ENCODE measurements at regions not wholly inside any gene's neighbourhood (a gene's known extent, or its start where the extent isn't known, plus 50 kb on each side); places are given as distances from the start of the nearest gene placed in this dataset.

DNA sequence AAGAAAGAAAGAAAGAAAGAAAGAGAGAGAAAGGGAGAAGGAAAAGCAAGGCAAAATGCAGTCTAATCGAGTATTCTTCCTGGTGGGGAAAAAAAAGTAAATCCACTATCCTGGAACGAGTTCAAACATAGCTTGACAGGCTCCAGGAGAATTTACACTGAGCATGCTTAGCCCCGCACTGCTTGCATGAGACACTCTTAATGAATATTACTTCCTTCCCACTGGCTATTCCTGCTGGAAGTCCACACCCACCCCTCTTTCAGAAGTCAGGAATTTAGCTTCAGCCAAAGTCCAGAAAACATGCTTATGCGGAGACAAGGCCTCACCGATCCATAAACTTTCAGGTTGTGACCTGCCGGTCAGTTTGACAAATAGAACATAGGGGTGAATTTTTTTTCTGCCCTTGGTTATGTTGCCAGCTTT lies 251.8 kb upstream of the BLID start:
- Histone ChIP-seq H3K4me1 (ENCODE audit: control extremely low read depth in 1 of 4, control insufficient read depth in 4 of 4, insufficient read depth in 4 of 4, low read length in 3 of 4) (no peaks in the 10 kb centered on the region), H3K36me3 (ENCODE audit: control insufficient read depth in 4 of 4, insufficient read depth in 4 of 4, low read length in 3 of 4) (no peaks in the 10 kb centered on the region), H3K27me3 (replicated peaks in 2 of 5; ENCODE audit: control insufficient read depth in 4 of 5, insufficient read depth in 5 of 5, low read length in 4 of 5) (no peaks in the 10 kb centered on the region), H3K9me3 (ENCODE audit: control extremely low read depth in 1 of 5, control insufficient read depth in 4 of 5, insufficient read depth in 2 of 5, low read depth in 1 of 5, low read length in 4 of 5) (no peaks in the 10 kb centered on the region), H3K27ac (ENCODE audit: insufficient read depth in 1 of 2, low read depth in 1 of 2, low read length in 2 of 2, poor library complexity in 1 of 2, severe bottlenecking in 2 of 2) (no peak overlapping the region), H3K4me3 (ENCODE audit: control insufficient read depth in 1 of 7, extremely low read depth in 1 of 7, insufficient read depth in 4 of 7, low read depth in 2 of 7, low read length in 6 of 7) (no peak overlapping the region)
- POLR2A ChIA-PET, result no interaction called here
- WGBS (ENCODE audit: insufficient coverage), result 95% methylated on average over 6 of the region's 6 CpGs
- CTCF ChIA-PET, result interaction anchor here (1.1 kb wide), 1 partner anchor 164 kb away, joined by 3 read pairs; no protein-coding TSS in a partner anchor
- DNase-seq, result no peak

DNA sequence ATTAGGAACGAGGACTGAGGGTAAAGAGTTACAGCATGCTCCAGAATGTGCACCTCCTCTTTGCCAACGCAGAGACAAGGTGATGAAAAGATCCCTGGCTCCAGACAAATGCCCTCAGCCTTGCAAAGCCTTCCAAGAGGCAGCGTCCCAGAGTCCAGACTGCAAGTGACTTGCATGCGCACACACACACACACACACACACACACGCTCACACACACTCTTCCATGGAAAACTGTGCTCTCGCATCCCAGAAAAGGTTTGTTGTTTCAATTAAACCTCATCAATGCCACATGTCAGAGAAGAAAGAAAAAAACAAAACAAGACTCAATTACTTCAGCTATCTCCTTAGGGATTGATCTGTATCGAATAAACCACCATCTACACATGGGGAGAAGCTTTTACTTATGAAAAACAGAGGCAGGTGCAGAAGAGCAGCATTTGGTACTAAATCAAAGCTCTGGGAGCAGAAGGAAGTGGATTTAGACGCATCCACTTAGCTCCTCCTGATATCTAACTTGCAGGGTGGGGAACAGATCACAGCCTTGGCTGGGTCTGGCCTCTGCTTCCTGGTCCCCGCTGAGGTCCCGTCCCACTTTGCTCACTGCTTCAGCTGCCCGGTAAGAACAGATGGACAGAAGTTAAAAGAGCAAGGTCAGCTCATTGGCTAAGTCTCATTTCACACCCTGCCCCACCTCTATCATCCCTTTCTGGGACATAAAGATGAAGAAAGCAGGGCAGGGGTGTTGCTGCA lies 249.8 kb upstream of the BLID start:
- 84% methylated on average over 7 of the region's 11 CpGs for WGBS (ENCODE audit: insufficient coverage)

DNA sequence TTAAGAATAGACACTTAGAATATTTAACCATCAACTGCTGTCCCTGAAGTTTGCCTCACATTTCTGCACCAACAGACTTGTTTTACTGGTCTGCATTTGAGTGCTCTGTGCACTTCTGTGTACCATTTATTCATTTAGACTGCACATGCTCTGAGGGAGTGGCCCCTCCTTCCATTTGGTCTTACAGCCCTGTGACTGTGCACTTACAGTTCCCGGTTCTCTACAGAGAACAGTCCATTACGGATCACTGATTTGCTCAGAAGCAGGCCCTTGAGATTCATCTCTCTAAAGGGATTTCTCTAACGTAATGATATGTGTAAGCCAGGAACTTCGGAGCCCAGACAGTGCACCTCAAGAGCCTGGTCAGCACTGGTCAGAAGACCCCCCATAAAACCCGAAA lies 247.3 kb upstream of the BLID start:
- DNase-seq, result no peak
- Histone ChIP-seq H3K27me3 (replicated peaks in 2 of 5; ENCODE audit: control insufficient read depth in 4 of 5, insufficient read depth in 5 of 5, low read length in 4 of 5) (no peaks in the 10 kb centered on the region), H3K4me1 (ENCODE audit: control extremely low read depth in 1 of 4, control insufficient read depth in 4 of 4, insufficient read depth in 4 of 4, low read length in 3 of 4) (no peaks in the 10 kb centered on the region), H3K36me3 (ENCODE audit: control insufficient read depth in 4 of 4, insufficient read depth in 4 of 4, low read length in 3 of 4) (no peaks in the 10 kb centered on the region), H3K4me3 (ENCODE audit: control insufficient read depth in 1 of 7, extremely low read depth in 1 of 7, insufficient read depth in 4 of 7, low read depth in 2 of 7, low read length in 6 of 7) (no peak overlapping the region), H3K9me3 (ENCODE audit: control extremely low read depth in 1 of 5, control insufficient read depth in 4 of 5, insufficient read depth in 2 of 5, low read depth in 1 of 5, low read length in 4 of 5) (peaks cover 0 to 7% (median 0%) of the 10 kb centered on the region in 5 experiments), H3K27ac (ENCODE audit: insufficient read depth in 1 of 2, low read depth in 1 of 2, low read length in 2 of 2, poor library complexity in 1 of 2, severe bottlenecking in 2 of 2) (no peak overlapping the region)
- ChIA-PET CTCF (no interaction called here), POLR2A (no interaction called here)
- WGBS (ENCODE audit: insufficient coverage), result 94% methylated on average over 4 of the region's 5 CpGs

More for the DNA sequence above, 249.8 kb upstream of the BLID start:
- Histone ChIP-seq H3K4me1 (ENCODE audit: control extremely low read depth in 1 of 4, control insufficient read depth in 4 of 4, insufficient read depth in 4 of 4, low read length in 3 of 4) (no peaks in the 10 kb centered on the region), H3K9me3 (ENCODE audit: control extremely low read depth in 1 of 5, control insufficient read depth in 4 of 5, insufficient read depth in 2 of 5, low read depth in 1 of 5, low read length in 4 of 5) (peaks cover 0 to 4% (median 0%) of the 10 kb centered on the region in 5 experiments), H3K4me3 (ENCODE audit: control insufficient read depth in 1 of 7, extremely low read depth in 1 of 7, insufficient read depth in 4 of 7, low read depth in 2 of 7, low read length in 6 of 7) (no peak overlapping the region), H3K27me3 (replicated peaks in 2 of 5; ENCODE audit: control insufficient read depth in 4 of 5, insufficient read depth in 5 of 5, low read length in 4 of 5) (no peaks in the 10 kb centered on the region), H3K27ac (ENCODE audit: insufficient read depth in 1 of 2, low read depth in 1 of 2, low read length in 2 of 2, poor library complexity in 1 of 2, severe bottlenecking in 2 of 2) (no peak overlapping the region), H3K36me3 (ENCODE audit: control insufficient read depth in 4 of 4, insufficient read depth in 4 of 4, low read length in 3 of 4) (no peaks in the 10 kb centered on the region)
- ChIA-PET POLR2A (no interaction called here), CTCF (interaction anchor here (1.3 to 1.9 kb wide), 2 partner anchors 10 to 137 kb away, joined by 3 to 7 read pairs; no protein-coding TSS in a partner anchor)
- no peak for DNase-seq

DNA sequence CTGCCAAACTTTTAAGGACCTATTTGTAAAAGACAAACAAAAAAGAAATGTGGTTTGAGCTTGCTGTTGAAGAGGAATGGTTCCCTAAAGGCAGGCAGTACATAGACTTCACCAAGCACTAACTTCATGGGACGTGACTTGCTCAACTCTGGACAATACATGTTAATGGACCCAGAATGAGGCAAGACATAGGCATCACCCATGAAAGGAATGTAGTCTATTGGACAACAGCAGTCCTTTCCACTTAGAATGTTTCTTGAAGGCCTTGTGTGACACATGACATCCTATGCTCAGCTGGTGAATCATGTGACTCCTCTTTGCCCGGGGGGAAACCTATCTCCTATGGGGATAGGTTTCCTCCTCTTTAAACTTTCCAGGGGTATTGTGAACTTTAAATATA lies 246.4 kb upstream of the BLID start:
- H3K27ac ChIP-seq (ENCODE audit: insufficient read depth in 1 of 2, low read depth in 1 of 2, low read length in 2 of 2, poor library complexity in 1 of 2, severe bottlenecking in 2 of 2), result no peak overlapping the region
- H3K4me1 ChIP-seq (ENCODE audit: control extremely low read depth in 1 of 4, control insufficient read depth in 4 of 4, insufficient read depth in 4 of 4, low read length in 3 of 4), result no peaks in the 10 kb centered on the region
- H3K27me3 ChIP-seq (replicated peaks in 2 of 5; ENCODE audit: control insufficient read depth in 4 of 5, insufficient read depth in 5 of 5, low read length in 4 of 5), result no peaks in the 10 kb centered on the region
- DNase-seq, result no peak
- H3K4me3 ChIP-seq (ENCODE audit: control insufficient read depth in 1 of 7, extremely low read depth in 1 of 7, insufficient read depth in 4 of 7, low read depth in 2 of 7, low read length in 6 of 7), result no peak overlapping the region
- CTCF ChIA-PET, result no interaction called here
- WGBS (ENCODE audit: insufficient coverage), result 100% methylated on average over 1 of the region's 2 CpGs
- no peaks in the 10 kb centered on the region for H3K36me3 ChIP-seq (ENCODE audit: control insufficient read depth in 4 of 4, insufficient read depth in 4 of 4, low read length in 3 of 4)
- H3K9me3 ChIP-seq (ENCODE audit: control extremely low read depth in 1 of 5, control insufficient read depth in 4 of 5, insufficient read depth in 2 of 5, low read depth in 1 of 5, low read length in 4 of 5), result peaks cover 0 to 7% (median 0%) of the 10 kb centered on the region in 5 experiments
- POLR2A ChIA-PET, result interaction anchor here (0.6 kb wide), 1 partner anchor 282 kb away, joined by 3 read pairs; no protein-coding TSS in a partner anchor

DNA sequence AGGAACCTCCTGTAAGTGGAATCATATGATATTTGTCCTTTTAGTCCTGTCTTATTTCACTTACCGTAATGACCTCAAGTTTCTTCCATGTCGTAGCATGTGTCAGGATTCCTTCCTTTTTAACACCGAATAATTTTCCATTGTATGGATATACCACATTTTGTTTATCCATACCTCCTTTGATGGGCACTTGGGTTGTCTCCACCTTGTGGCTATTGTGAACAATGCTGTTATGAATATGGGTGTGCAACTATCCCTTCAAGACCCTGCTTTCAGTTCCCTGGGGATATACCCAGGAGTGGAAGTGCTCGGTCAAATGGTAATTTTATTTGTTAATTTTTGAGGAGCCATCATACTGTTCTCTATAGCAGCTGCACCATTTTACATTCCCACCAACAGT lies 244.9 kb upstream of the BLID start:
- CTCF ChIA-PET, result no interaction called here
- no peak overlapping the region for H3K4me3 ChIP-seq (ENCODE audit: control insufficient read depth in 1 of 7, extremely low read depth in 1 of 7, insufficient read depth in 4 of 7, low read depth in 2 of 7, low read length in 6 of 7)

DNA sequence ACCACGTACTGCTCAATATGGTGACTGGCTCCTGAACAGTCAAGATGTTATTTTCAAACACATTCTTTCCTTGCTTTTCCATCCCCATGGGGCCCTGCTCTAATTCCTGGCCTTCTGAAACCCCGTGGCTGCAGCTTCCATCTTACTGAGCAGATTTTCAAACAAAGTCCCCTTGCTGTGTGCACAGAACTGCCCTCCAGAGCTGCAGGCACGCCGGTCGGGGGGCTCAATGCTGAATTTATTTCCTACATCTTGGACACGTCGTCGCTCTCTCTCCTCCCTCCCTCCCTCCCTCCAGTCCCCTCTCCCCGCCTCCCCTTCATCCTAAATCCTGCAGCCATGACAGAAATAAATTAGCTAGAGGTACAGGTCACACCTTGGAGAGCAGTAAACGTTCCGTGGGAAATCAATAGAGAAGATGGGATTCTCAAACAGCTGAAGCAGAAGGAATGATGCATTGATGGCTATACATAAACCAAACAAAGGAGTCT lies 243.1 kb upstream of the BLID start:
- Histone ChIP-seq H3K4me3 (ENCODE audit: control insufficient read depth in 1 of 7, extremely low read depth in 1 of 7, insufficient read depth in 4 of 7, low read depth in 2 of 7, low read length in 6 of 7) (no peak overlapping the region), H3K27ac (ENCODE audit: insufficient read depth in 1 of 2, low read depth in 1 of 2, low read length in 2 of 2, poor library complexity in 1 of 2, severe bottlenecking in 2 of 2) (no peak overlapping the region), H3K4me1 (ENCODE audit: control extremely low read depth in 1 of 4, control insufficient read depth in 4 of 4, insufficient read depth in 4 of 4, low read length in 3 of 4) (peaks cover 0 to 3% (median 0%) of the 10 kb centered on the region in 4 experiments), H3K36me3 (ENCODE audit: control insufficient read depth in 4 of 4, insufficient read depth in 4 of 4, low read length in 3 of 4) (no peaks in the 10 kb centered on the region), H3K9me3 (ENCODE audit: control extremely low read depth in 1 of 5, control insufficient read depth in 4 of 5, insufficient read depth in 2 of 5, low read depth in 1 of 5, low read length in 4 of 5) (peaks cover 0 to 11% (median 0%) of the 10 kb centered on the region in 5 experiments), H3K27me3 (replicated peaks in 2 of 5; ENCODE audit: control insufficient read depth in 4 of 5, insufficient read depth in 5 of 5, low read length in 4 of 5) (no peaks in the 10 kb centered on the region)
- CTCF ChIA-PET, result no interaction called here
- 94% methylated on average over 7 of the region's 11 CpGs for WGBS (ENCODE audit: insufficient coverage)
- POLR2A ChIA-PET, result no interaction called here
- DNase-seq, result no peak

More for the DNA sequence above, 244.9 kb upstream of the BLID start:
- H3K27me3 ChIP-seq (replicated peaks in 2 of 5; ENCODE audit: control insufficient read depth in 4 of 5, insufficient read depth in 5 of 5, low read length in 4 of 5), result no peaks in the 10 kb centered on the region
- no peak overlapping the region for H3K27ac ChIP-seq (ENCODE audit: insufficient read depth in 1 of 2, low read depth in 1 of 2, low read length in 2 of 2, poor library complexity in 1 of 2, severe bottlenecking in 2 of 2)
- POLR2A ChIA-PET, result no interaction called here
- peaks cover 0 to 7% (median 0%) of the 10 kb centered on the region in 5 experiments for H3K9me3 ChIP-seq (ENCODE audit: control extremely low read depth in 1 of 5, control insufficient read depth in 4 of 5, insufficient read depth in 2 of 5, low read depth in 1 of 5, low read length in 4 of 5)
- no peaks in the 10 kb centered on the region for H3K36me3 ChIP-seq (ENCODE audit: control insufficient read depth in 4 of 4, insufficient read depth in 4 of 4, low read length in 3 of 4)
- DNase-seq, result no peak
- no peaks in the 10 kb centered on the region for H3K4me1 ChIP-seq (ENCODE audit: control extremely low read depth in 1 of 4, control insufficient read depth in 4 of 4, insufficient read depth in 4 of 4, low read length in 3 of 4)
- 92% methylated on average over 2 of the region's 4 CpGs for WGBS (ENCODE audit: insufficient coverage)

DNA sequence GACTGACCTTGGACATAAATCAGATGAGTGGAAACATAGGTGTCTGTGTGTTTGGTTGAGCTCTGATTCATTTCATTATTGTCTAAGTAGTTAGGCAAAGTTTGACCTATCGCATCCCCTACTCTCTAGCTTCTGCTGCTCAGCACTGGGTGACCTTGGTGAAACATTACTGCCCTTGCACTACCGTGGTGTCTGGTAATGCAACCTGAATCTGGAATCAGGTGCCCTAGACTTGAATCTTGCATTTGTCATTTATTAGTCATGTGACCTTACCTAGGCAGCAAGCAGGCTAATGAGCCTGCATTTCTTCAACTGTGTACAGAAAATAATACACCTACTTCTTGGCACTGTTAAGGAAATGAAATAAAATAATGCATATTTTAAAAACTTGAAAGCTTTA lies 242.3 kb upstream of the BLID start:
- Histone ChIP-seq H3K4me3 (ENCODE audit: control insufficient read depth in 1 of 7, extremely low read depth in 1 of 7, insufficient read depth in 4 of 7, low read depth in 2 of 7, low read length in 6 of 7) (no peak overlapping the region), H3K36me3 (ENCODE audit: control insufficient read depth in 4 of 4, insufficient read depth in 4 of 4, low read length in 3 of 4) (no peaks in the 10 kb centered on the region), H3K27me3 (replicated peaks in 2 of 5; ENCODE audit: control insufficient read depth in 4 of 5, insufficient read depth in 5 of 5, low read length in 4 of 5) (no peaks in the 10 kb centered on the region), H3K27ac (ENCODE audit: insufficient read depth in 1 of 2, low read depth in 1 of 2, low read length in 2 of 2, poor library complexity in 1 of 2, severe bottlenecking in 2 of 2) (no peak overlapping the region), H3K9me3 (ENCODE audit: control extremely low read depth in 1 of 5, control insufficient read depth in 4 of 5, insufficient read depth in 2 of 5, low read depth in 1 of 5, low read length in 4 of 5) (peaks cover 0 to 11% (median 0%) of the 10 kb centered on the region in 5 experiments), H3K4me1 (ENCODE audit: control extremely low read depth in 1 of 4, control insufficient read depth in 4 of 4, insufficient read depth in 4 of 4, low read length in 3 of 4) (peaks cover 0 to 3% (median 0%) of the 10 kb centered on the region in 4 experiments)
- ChIA-PET POLR2A (no interaction called here), CTCF (no interaction called here)
- WGBS (ENCODE audit: insufficient coverage), result 100% methylated on average over 2 of the region's 2 CpGs
- DNase-seq, result no peak

Data from common myeloid progenitor, CD34-positive (primary cell).